DMS79 (cell line): ENCODE measurements at regions not wholly inside any gene's neighbourhood (a gene's known extent, or its start where the extent isn't known, plus 50 kb on each side); places are given as distances from the start of the nearest gene placed in this dataset.

Experiments used
- DNase-seq: peaks from one replicate; lab custom pipeline; 2025; lab: John Stamatoyannopoulos, UW

DNA sequence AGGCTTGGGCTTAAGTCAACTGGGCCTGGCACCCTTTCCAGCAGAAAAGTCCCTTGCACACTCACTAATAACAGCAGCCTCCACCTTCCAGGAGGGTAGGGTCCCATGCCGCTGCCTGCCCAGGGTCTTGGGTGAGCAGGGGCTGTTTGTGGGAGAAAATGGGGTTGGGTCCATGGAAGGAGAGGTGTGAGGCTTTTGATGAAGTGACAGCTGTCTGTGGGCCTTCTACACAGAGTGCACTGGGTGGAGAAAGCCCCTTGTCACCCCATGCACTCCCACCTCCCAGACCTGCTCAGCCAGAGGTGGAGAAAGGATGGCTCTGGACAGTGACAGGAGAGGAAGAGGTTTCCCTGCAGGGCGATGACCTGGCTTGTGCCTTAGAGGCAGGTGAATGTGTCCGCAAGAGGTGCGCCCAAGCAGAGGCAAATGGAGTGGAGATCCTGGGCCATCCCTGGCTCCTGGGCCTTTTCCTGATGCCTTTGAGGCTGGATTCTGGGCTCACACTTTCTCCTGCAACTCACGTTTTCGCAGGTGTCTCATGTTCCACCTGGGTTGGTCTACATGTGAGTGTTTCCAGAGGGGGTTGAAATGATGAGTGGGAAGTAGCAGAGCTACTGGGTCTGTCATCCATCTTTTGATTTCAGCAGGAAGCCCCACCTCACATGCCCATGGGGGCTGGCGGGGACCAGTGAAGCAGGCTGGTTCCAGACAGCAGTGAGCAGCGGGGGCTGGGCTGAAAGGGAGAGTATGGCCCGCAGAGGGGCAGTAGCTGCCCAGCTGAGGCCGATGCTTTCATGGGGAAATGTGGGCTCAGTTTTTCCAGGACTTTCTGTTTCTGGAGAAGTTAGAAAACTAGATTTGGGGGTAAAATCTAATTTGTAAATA lies 85.2 kb upstream of the PRR23E start:
- no peak for DNase-seq

DNA sequence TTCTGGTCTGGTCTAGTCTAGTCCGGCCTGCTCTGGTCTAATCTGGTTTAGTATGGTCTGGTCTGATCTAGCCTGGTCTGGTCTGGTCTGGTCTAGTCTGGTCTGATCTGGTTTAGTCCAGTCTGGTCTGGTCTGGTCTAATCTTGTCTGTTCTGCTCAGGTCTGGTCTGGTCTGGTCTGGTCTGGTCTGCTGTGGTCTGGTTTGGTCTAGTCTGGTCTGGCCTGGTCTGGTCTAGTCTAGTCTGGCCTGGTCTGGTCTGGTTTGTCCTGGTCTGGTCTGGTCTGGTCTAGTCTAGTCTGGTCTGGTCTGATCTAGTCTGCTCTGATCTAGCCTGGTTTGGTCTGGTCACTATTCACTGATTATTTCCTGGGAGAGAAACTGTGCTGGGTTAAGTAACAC lies 84.1 kb upstream of the PRR23E start:
- no peak for DNase-seq

DNA sequence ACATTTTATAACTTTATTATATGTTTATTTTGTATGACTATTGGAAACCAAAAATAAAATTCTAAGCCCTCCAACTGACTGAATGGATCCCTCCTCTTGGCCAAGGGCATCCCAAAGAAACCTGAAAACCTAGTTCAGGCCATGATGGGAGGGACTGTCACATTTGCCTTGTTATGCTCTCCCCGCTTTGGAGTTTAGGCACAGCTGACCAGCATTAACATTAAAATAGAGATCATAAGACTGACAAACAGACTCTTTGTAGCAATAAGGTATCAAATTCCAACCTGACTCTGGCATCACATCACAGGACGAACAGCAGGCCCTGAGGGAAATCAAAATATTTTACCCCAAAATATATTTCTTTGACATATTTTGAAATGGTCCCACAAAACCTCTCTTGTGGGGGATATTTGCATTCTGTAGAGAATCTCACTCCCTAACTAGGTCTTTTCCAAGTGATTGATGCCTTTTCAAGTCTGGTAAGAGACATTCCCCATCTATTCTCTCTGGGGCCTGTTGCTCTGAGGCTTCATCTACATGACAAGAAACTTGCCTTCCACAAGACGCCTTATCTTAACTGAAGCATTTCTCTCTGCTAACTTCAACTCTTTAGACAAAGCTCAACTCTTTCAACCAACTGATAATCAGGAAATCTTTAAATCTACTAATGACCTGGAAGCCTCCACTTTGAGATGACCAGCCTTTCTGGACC lies 81.8 kb upstream of the PRR23E start:
- no peak for DNase-seq

DNA sequence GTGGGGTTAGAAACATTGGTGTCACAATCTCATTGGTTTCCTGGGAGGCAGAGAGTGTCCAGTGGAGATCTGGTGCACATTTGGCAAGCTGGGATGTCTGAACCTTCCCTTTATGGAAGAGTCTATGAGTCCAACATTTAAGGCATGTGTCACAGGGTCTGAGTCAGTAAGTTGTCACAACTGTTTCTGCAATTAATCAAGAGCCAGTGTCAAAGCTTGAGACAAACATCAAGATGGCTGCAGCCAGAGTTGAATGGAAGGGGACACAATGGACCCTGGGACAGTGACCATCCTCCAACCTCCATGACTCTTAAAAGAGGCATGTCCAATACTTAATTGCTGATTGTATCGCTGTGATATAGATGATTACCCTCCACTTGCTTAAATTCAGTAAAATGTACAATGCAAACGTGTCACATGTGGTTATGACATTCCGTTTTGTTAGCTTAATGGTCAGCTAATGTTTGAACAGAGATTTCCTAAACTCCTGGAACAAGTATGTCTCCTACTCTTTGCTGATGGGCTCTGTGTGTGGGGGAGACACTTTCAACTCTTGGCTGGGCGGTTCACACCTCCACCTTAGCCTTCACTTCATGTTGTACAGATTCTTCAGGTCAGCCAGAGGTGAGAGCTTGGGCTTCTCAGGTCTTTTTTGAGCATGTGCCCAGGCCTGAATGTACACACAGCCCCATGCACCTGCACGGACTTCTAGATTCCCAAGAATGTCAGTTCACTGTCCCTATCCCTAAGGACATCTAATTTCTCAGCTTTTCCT lies 79.9 kb upstream of the PRR23E start:
- DNase-seq, result no peak

GRCh38 chr3:127113571-127113891 lies 79.4 kb upstream of the PRR23E start:
- no peak for DNase-seq

- peak; percentile 82 for DNase-seq
Observed at GRCh38 chr3:127114337-127115070, 78.4 kb upstream of the PRR23E start.

DNA sequence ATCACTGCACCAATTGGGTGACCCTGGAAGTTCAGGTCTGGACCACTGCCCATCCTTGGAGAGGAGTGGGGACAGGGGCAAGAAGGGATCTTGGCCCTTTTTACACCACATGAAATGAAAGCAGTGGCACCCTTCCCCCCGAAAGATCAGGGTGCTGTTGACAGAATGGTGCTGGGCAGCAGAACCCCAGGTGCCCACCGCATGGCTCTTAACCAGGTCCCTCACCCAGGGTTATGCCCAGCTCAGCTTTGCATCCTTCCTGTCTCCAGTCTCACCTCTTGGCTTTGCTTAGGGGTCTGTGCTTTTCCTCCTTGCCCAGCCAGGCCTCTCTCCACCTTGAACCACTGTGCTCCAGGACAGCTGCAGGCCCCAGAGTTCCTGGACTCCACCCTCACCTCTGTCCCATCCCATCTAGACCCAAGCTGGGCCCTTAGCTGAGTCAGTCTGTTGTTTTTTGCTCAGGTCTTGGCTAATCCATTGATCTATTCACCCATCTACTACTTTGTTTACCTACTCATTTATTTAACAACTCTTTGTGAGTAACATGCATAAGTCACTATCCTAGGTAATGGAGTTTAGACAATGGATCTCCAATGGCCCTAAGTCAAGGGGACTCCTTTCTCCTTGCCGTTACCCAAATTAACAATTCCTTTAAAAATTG lies 77.1 kb upstream of the PRR23E start:
- DNase-seq, result no peak

- DNase-seq, result no peak
Observed at GRCh38 chr3:127118366-127118765, 74.6 kb upstream of the PRR23E start.

- DNase-seq, result no peak
Observed at GRCh38 chr3:127119693-127120464, 73.1 kb upstream of the PRR23E start.

DNA sequence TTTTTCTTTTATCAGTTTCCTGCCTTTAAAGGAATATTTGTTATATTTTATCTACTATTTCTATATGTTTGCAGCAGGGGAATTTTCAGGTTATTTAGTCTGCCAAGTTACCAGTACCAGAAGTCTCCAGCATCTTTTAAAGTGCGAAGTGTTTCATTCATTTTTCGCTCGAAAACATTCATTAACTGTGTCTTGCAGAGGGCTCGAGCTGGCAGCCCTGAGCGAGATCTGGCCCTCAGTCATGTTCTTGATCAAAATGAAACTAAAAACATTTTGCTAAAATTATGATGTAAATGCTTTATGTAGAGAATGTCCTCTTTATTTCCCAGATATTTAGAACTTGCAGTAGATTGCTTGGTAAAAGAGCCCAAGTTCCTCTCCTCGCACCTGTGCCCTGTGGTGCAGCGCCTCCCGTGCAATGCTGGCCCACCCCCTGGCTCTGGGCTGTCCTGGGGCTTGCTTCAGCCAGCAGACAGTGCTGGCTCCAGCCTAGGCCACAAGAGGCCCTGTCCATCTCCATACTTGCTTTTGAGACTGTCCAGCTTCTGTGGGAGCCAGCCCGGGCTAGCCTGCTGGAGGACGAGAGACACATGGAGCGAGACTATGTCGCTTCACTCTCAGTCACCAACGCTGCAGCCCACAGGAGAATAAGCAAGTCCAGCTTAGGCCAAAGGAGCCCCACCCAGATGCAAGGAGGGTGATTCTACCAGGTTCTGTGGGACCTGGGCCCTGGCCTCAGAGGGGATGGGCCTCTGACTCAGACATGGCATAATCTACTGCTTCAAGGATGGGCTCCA lies 71.9 kb upstream of the PRR23E start:
- no peak for DNase-seq

GRCh38 chr3:127121885-127122284 lies 71.0 kb upstream of the PRR23E start:
- DNase-seq, result no peak

DNA sequence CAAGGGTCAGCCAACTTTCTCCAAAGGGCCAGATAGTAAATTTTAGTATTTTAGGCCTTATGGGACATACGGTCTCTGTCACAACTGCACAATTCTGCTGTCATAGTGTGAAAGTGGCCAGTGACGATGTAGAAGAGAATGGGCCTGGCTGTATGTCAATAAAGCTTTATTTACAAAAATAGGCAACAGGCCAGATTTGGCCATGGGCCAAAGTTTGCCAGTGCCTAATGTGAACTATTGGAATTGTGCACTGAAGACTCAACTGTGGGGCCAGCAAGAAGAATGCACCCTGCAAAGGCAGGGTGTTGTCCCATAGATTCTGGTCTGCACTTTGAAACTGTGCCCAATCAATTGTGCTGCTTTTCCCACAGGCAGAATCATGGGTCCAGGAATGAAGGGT lies 69.4 kb upstream of the PRR23E start:
- DNase-seq, result no peak

DNA sequence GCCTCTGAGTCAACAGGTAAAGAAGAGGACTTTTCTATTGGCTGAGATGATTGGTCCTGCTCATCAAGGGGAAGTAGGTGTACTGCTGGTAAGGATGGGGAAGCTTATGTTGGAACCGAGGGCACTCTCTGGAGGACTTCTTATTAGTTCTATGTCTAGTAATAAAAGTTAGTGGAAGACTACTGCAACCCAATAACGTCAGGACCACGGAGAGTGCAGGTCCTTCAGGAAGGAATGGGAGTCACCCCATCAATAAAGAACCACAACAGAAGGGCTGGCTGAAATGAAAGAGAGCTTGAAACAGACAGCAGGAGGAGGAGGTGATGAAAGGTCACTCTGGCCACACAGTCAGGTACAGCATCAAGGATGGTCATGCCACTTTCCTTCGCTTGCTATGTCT lies 68.8 kb upstream of the PRR23E start:
- DNase-seq, result no peak

GRCh38 chr3:127131424-127132170 lies 61.3 kb upstream of the PRR23E start:
- DNase-seq, result no peak

- no peak for DNase-seq
Observed at GRCh38 chr3:127132876-127133275, 60.1 kb upstream of the PRR23E start.

DNA sequence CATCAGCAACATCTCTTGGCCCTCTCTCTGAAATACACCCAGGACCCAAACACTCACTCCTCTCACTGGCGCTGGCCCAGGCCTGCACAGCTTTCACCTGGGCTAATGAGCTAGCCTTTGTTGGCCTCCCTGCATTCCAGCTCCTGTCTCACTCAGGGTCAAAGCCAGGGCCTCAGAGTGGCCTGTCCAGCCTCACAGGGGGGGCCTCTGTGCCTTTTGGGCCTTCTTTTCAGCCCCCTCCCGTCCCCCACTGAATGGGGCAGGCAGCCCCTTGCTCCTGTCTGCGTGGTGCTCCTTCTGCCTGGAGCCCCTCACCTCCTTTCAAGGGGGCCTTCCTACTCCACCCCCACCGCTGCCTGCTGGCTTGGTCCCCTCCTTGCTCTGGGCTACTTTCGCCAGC lies 59.0 kb upstream of the PRR23E start:
- no peak for DNase-seq

- DNase-seq, result no peak
Observed at GRCh38 chr3:127134466-127134865, 58.5 kb upstream of the PRR23E start.

- no peak for DNase-seq
Observed at GRCh38 chr3:127134887-127135240, 58.1 kb upstream of the PRR23E start.
